Activated CD8-positive, alpha-beta T cell treated with anti-CD3 and anti-CD28 coated beads for 36 hours (primary cell): ENCODE measurements at regions not wholly inside any gene's neighbourhood (a gene's known extent, or its start where the extent isn't known, plus 50 kb on each side); places are given as distances from the start of the nearest gene placed in this dataset.

Experiments
- ATAC-seq: fragments of 200-7000 bp; cut with Tn5 transposase; one replicate; pipeline ENCODE4 v1.10.0; 2021; ENCODE audit warnings: mild to moderate bottlenecking, moderate library complexity
- CTCF ChIA-PET: fragments of 350-600 bp; sonication (Branson Sonifier 250); formaldehyde crosslinking; loops from one replicate; lab custom pipeline; 2021; ENCODE audit warnings: antibody characterized with exemption; lab: Charles Lee
- POLR2A ChIA-PET: fragments of 350-600 bp; sonication (Branson Sonifier 250); formaldehyde crosslinking; loops from one replicate; lab custom pipeline; 2021; ENCODE audit warnings: antibody characterized with exemption; lab: Charles Lee
- DNase-seq: peaks from one replicate; pipeline ENCODE4 v3.0.0-alpha.2; 2020
- H3K27ac Mint-ChIP-seq: one replicate; pipeline ENCODE4 v1.8.0; 2021; ENCODE audit warnings: mild to moderate bottlenecking, mixed read lengths
- H3K27me3 Mint-ChIP-seq: one replicate; pipeline ENCODE4 v1.8.0; 2021; ENCODE audit warnings: mixed read lengths
- H3K36me3 Mint-ChIP-seq: one replicate; pipeline ENCODE4 v1.8.0; 2021; ENCODE audit warnings: low read depth, mixed read lengths
- H3K4me1 Mint-ChIP-seq: one replicate; pipeline ENCODE4 v1.8.0; 2021; ENCODE audit warnings: low read depth, mixed read lengths
- H3K4me3 Mint-ChIP-seq: one replicate; pipeline ENCODE4 v1.8.0; 2021; ENCODE audit warnings: mild to moderate bottlenecking, moderate library complexity, mixed read lengths
- H3K9me3 Mint-ChIP-seq: one replicate; pipeline ENCODE4 v1.8.0; 2021; ENCODE audit warnings: mixed read lengths
- CTCF ChIP-seq: fragments of 200-600 bp; IDR thresholded peaks from one replicate; pipeline ENCODE4 v1.8.0; 2022; ENCODE audit warnings: antibody characterized with exemption, mild to moderate bottlenecking
- intact Hi-C: fragments of 100-400 bp; cut with micrococcal nuclease; formaldehyde crosslinking; loops from one replicate; pipeline ENCODE4 v1.10.0; 2022

- Mint-ChIP-seq H3K36me3 (peaks cover 5% of the 10 kb centered on the region), H3K27me3 (no peaks in the 10 kb centered on the region), H3K4me3 (peak overlapping the region; percentile 35), H3K9me3 (peaks cover 19% of the 10 kb centered on the region), H3K4me1 (peaks cover 51% of the 10 kb centered on the region), H3K27ac (peak overlapping the region; percentile 84)
- no peak for TF ChIP-seq CTCF
- POLR2A ChIA-PET = interaction anchor here (0.6 to 1.5 kb wide), 7 partner anchors 35 to 663 kb away, joined by 3 to 5 read pairs (median 3); no protein-coding TSS in a partner anchor
- DNase-seq (peak; percentile 73), ATAC-seq (peak; percentile 73)
- CTCF ChIA-PET = interaction anchor here (0.8 to 10.8 kb wide), 24 partner anchors 10 to 580 kb away, joined by 3 to 196 read pairs (median 4); partner anchors contain the start of gene KCNA3
- intact Hi-C loops = loop anchor here (10.0 kb wide), 1 partner anchor 247 kb away; no protein-coding TSS in a partner anchor
Observed at GRCh38 chr1:110787328-110788071, 85.4 kb upstream of the CD53 start.

- Mint-ChIP-seq H3K27me3 (no peaks in the 10 kb centered on the region), H3K27ac (peak overlapping the region; percentile 84), H3K9me3 (peaks cover 16% of the 10 kb centered on the region), H3K4me3 (peak overlapping the region; percentile 35), H3K36me3 (peaks cover 5% of the 10 kb centered on the region), H3K4me1 (peaks cover 51% of the 10 kb centered on the region)
- CTCF ChIA-PET = interaction anchor here (0.6 to 10.8 kb wide), 27 partner anchors 10 to 579 kb away, joined by 3 to 196 read pairs (median 4); partner anchors contain the start of gene KCNA3
- no peak for TF ChIP-seq CTCF
- no peak for ATAC-seq
- POLR2A ChIA-PET = interaction anchor here (0.6 to 1.5 kb wide), 9 partner anchors 34 to 663 kb away, joined by 3 to 5 read pairs (median 3); no protein-coding TSS in a partner anchor
- DNase-seq = no peak
- intact Hi-C loops = loop anchor here (10.0 kb wide), 1 partner anchor 248 kb away; no protein-coding TSS in a partner anchor
Observed at GRCh38 chr1:110786802-110787327, 86.1 kb upstream of the CD53 start.

GRCh38 chr1:110785612-110786011, 87.3 kb upstream of the CD53 start:
- intact Hi-C loops = loop anchor here (10.0 kb wide), 1 partner anchor 249 kb away; no protein-coding TSS in a partner anchor
- CTCF ChIA-PET = interaction anchor here (1.7 to 10.8 kb wide), 9 partner anchors 10 to 325 kb away, joined by 4 to 196 read pairs (median 15); no protein-coding TSS in a partner anchor
- H3K9me3 Mint-ChIP-seq = peaks cover 14% of the 10 kb centered on the region
- peaks cover 59% of the 10 kb centered on the region for H3K4me1 Mint-ChIP-seq
- no peaks in the 10 kb centered on the region for H3K27me3 Mint-ChIP-seq
- H3K36me3 Mint-ChIP-seq = peaks cover 5% of the 10 kb centered on the region
- ATAC-seq = no peak
- H3K4me3 Mint-ChIP-seq = no peak overlapping the region
- no peak for DNase-seq
- H3K27ac Mint-ChIP-seq = peak overlapping the region; percentile 61
- TF ChIP-seq CTCF = no peak
- POLR2A ChIA-PET = interaction anchor here (1.0 kb wide), 1 partner anchor 112 kb away, joined by 3 read pairs; no protein-coding TSS in a partner anchor

GRCh38 chr1:110785055-110785454, 87.9 kb upstream of the CD53 start:
- intact Hi-C loops = loop anchor here (10.0 kb wide), 1 partner anchor 250 kb away; no protein-coding TSS in a partner anchor
- peaks cover 5% of the 10 kb centered on the region for H3K36me3 Mint-ChIP-seq
- H3K4me1 Mint-ChIP-seq = peaks cover 60% of the 10 kb centered on the region
- no peaks in the 10 kb centered on the region for H3K27me3 Mint-ChIP-seq
- CTCF ChIA-PET = interaction anchor here (0.7 to 10.8 kb wide), 17 partner anchors 10 to 325 kb away, joined by 3 to 196 read pairs (median 14); partner anchors contain the start of gene KCNA10
- peak overlapping the region; percentile 61 for H3K27ac Mint-ChIP-seq
- TF ChIP-seq CTCF = no peak
- DNase-seq (no peak), ATAC-seq (no peak)
- H3K4me3 Mint-ChIP-seq = no peak overlapping the region
- POLR2A ChIA-PET = interaction anchor here (0.9 to 1.0 kb wide), 2 partner anchors 111 to 165 kb away, joined by 3 to 4 read pairs; no protein-coding TSS in a partner anchor
- H3K9me3 Mint-ChIP-seq = peaks cover 14% of the 10 kb centered on the region
